MM.1S (cell line): ENCODE measurements at regions not wholly inside any gene's neighbourhood (a gene's known extent, or its start where the extent isn't known, plus 50 kb on each side); places are given as distances from the start of the nearest gene placed in this dataset.

Experiments used
- DNase-seq: peaks from one replicate; pipeline ENCODE4 v3.0.0-alpha.2; 2015
- H2AFZ ChIP-seq: fragments of 300-600 bp; sonication (generic); 2 replicates; pipeline ENCODE4 v1.6.0; 2016; ENCODE audit warnings: antibody characterized with exemption, low read length
- H3F3A ChIP-seq: fragments of 300-600 bp; sonication (generic); 2 replicates; pipeline ENCODE4 v1.6.1; 2016; ENCODE audit warnings: mild to moderate bottlenecking, antibody characterized with exemption, low read length, moderate library complexity, mixed read lengths; ENCODE audit not compliant: insufficient read depth
- H3K27ac ChIP-seq: fragments of 300-600 bp; sonication (generic); 2 replicates; pipeline ENCODE4 v1.5.1; 2016; ENCODE audit warnings: mild to moderate bottlenecking, low read length
- H3K27me3 ChIP-seq: fragments of 300-600 bp; sonication (generic); replicated peaks from 2 replicates; pipeline ENCODE4 v1.6.0; 2016; ENCODE audit warnings: low read length; ENCODE audit not compliant: insufficient read depth
- H3K36me3 ChIP-seq: fragments of 300-600 bp; sonication (generic); replicated peaks from 2 replicates; pipeline ENCODE4 v1.6.1; 2016; ENCODE audit warnings: mild to moderate bottlenecking, low read length, mixed read lengths; ENCODE audit not compliant: insufficient read depth
- H3K4me1 ChIP-seq: fragments of 300-600 bp; sonication (generic); 2 replicates; pipeline ENCODE4 v1.6.1; 2016; ENCODE audit warnings: low read length, mixed read lengths
- H3K4me2 ChIP-seq: fragments of 300-600 bp; sonication (generic); 2 replicates; pipeline ENCODE4 v1.6.0; 2016; ENCODE audit warnings: low read depth, low read length
- H3K4me3 ChIP-seq: fragments of 300-600 bp; sonication (generic); 2 replicates; pipeline ENCODE4 v1.5.1; 2016; ENCODE audit warnings: low read length, mixed read lengths
- H3K79me2 ChIP-seq: fragments of 300-600 bp; sonication (generic); 2 replicates; pipeline ENCODE4 v1.6.1; 2016; ENCODE audit warnings: mixed run types, low read length, mixed read lengths
- H3K9ac ChIP-seq: fragments of 300-600 bp; sonication (generic); 2 replicates; pipeline ENCODE4 v1.6.1; 2016; ENCODE audit warnings: low read length, mixed read lengths
- H3K9me2 ChIP-seq: fragments of 300-600 bp; sonication (generic); replicated peaks from 2 replicates; pipeline ENCODE4 v1.6.1; 2016; ENCODE audit warnings: mild to moderate bottlenecking, low read length, mixed read lengths; ENCODE audit not compliant: insufficient read depth
- H3K9me3 ChIP-seq: fragments of 300-600 bp; sonication (generic); replicated peaks from 2 replicates; pipeline ENCODE4 v1.6.1; 2016; ENCODE audit warnings: mild to moderate bottlenecking, low read length, mixed read lengths; ENCODE audit not compliant: insufficient read depth
- H4K20me1 ChIP-seq: fragments of 300-600 bp; sonication (generic); 2 replicates; pipeline ENCODE4 v1.6.1; 2016; ENCODE audit warnings: mild to moderate bottlenecking, low read length, moderate library complexity, mixed read lengths; ENCODE audit not compliant: insufficient read depth
- CTCF ChIP-seq: fragments of 300-600 bp; sonication (generic); IDR thresholded peaks from 2 replicates; pipeline ENCODE4 v1.5.1; 2016; ENCODE audit warnings: antibody characterized with exemption, low read length, mixed read lengths
- EZH2 ChIP-seq: fragments of 300-600 bp; sonication (generic); optimal IDR thresholded peaks from 2 replicates; pipeline ENCODE3; 2017; ENCODE audit warnings: low read depth, mild to moderate bottlenecking, antibody characterized with exemption, low read length, mixed read lengths
- EZH2phosphoT487 ChIP-seq: fragments of 300-600 bp; sonication (generic); IDR thresholded peaks from 2 replicates; pipeline ENCODE4 v1.6.1; 2018; ENCODE audit warnings: antibody characterized with exemption, low read length

- H4K20me1 ChIP-seq = no peaks in the 10 kb centered on the region
- no peaks in the 10 kb centered on the region for H3K36me3 ChIP-seq
- DNase-seq = no peak
- no peaks in the 10 kb centered on the region for H3K79me2 ChIP-seq
- no peaks in the 10 kb centered on the region for H3K27me3 ChIP-seq
- H3K4me3 ChIP-seq = no peak overlapping the region
- H3F3A ChIP-seq = no peaks in the 10 kb centered on the region
- H3K4me2 ChIP-seq = no peak overlapping the region
- H3K9ac ChIP-seq = no peak overlapping the region
- H3K27ac ChIP-seq = no peak overlapping the region
- H2AFZ ChIP-seq = no peak overlapping the region
- no peak for TF ChIP-seq CTCF
- TF ChIP-seq EZH2phosphoT487 = no peak
- no peak for TF ChIP-seq EZH2
- no peaks in the 10 kb centered on the region for H3K9me2 ChIP-seq
- no peaks in the 10 kb centered on the region for H3K4me1 ChIP-seq
- H3K9me3 ChIP-seq = no peaks in the 10 kb centered on the region
Measured at GRCh38 chr6:21462519-21462852, 131.1 kb upstream of the SOX4 start.

GRCh38 chr6:21467091-21467490 is 126.5 kb upstream of the SOX4 start:
- no peak overlapping the region for H3K27ac ChIP-seq
- no peaks in the 10 kb centered on the region for H3K79me2 ChIP-seq
- H3K9ac ChIP-seq = no peak overlapping the region
- TF ChIP-seq EZH2phosphoT487 = no peak
- TF ChIP-seq EZH2 = no peak
- no peak for TF ChIP-seq CTCF
- no peaks in the 10 kb centered on the region for H3K4me1 ChIP-seq
- no peak overlapping the region for H2AFZ ChIP-seq
- H3K9me2 ChIP-seq = no peaks in the 10 kb centered on the region
- no peaks in the 10 kb centered on the region for H3F3A ChIP-seq
- no peaks in the 10 kb centered on the region for H3K27me3 ChIP-seq
- H3K4me3 ChIP-seq = no peak overlapping the region
- H4K20me1 ChIP-seq = no peaks in the 10 kb centered on the region
- H3K9me3 ChIP-seq = no peaks in the 10 kb centered on the region
- H3K36me3 ChIP-seq = no peaks in the 10 kb centered on the region
- no peak for DNase-seq
- H3K4me2 ChIP-seq = no peak overlapping the region

GRCh38 chr6:21468461-21468860 is 125.1 kb upstream of the SOX4 start:
- Histone ChIP-seq H2AFZ (no peak overlapping the region), H3K79me2 (no peaks in the 10 kb centered on the region), H3K9me2 (no peaks in the 10 kb centered on the region), H3K27ac (no peak overlapping the region), H4K20me1 (no peaks in the 10 kb centered on the region), H3K4me2 (no peak overlapping the region), H3K9ac (no peak overlapping the region), H3K27me3 (no peaks in the 10 kb centered on the region), H3F3A (no peaks in the 10 kb centered on the region), H3K4me1 (no peaks in the 10 kb centered on the region), H3K4me3 (no peak overlapping the region), H3K9me3 (no peaks in the 10 kb centered on the region), H3K36me3 (no peaks in the 10 kb centered on the region)
- TF ChIP-seq EZH2phosphoT487 = no peak
- TF ChIP-seq CTCF = no peak
- no peak for TF ChIP-seq EZH2
- no peak for DNase-seq

GRCh38 chr6:21469213-21469612 is 124.3 kb upstream of the SOX4 start:
- TF ChIP-seq EZH2phosphoT487 = no peak
- no peak for TF ChIP-seq CTCF
- TF ChIP-seq EZH2 = no peak
- H3K4me2 ChIP-seq = no peak overlapping the region
- H3K9ac ChIP-seq = no peak overlapping the region
- H3K4me1 ChIP-seq = no peaks in the 10 kb centered on the region
- H4K20me1 ChIP-seq = no peaks in the 10 kb centered on the region
- H3K79me2 ChIP-seq = no peaks in the 10 kb centered on the region
- H3F3A ChIP-seq = no peaks in the 10 kb centered on the region
- no peaks in the 10 kb centered on the region for H3K9me3 ChIP-seq
- H3K27me3 ChIP-seq = no peaks in the 10 kb centered on the region
- DNase-seq = no peak
- no peak overlapping the region for H3K4me3 ChIP-seq
- no peaks in the 10 kb centered on the region for H3K9me2 ChIP-seq
- no peak overlapping the region for H3K27ac ChIP-seq
- no peaks in the 10 kb centered on the region for H3K36me3 ChIP-seq
- no peak overlapping the region for H2AFZ ChIP-seq
